ENCODE measurements at regions not wholly inside any gene's neighbourhood (a gene's known extent, or its start where the extent isn't known, plus 50 kb on each side); places are given as distances from the start of the nearest gene placed in this dataset.
"Not testable (repeated sequence)": the region's sequence is repeated elsewhere in the genome, so short reads cannot be mapped to it uniquely, and the experiment has no call there.

DNA sequence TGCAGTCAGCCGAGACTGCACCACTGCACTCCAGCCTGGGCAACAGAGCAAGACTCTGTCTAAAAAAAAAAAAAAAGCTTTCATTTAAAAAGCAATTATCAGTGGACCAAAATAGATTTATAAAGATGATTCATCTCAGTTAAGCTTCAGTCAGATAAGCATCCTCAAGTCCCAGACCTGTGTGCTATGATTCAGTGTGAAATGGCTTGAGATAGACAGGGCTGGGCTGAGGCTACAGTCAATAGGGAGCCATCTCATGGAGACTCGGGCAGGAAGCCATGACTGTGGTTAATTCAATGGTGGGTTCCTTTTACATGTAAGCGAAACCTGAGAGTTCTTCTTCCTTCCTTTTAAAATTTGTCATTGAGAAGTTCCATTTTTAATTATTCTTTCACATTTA, 276.0 kb downstream of the TFAP2A start:
- WGBS, result 75% methylated on average over 3 of the region's 3 CpGs
- H3K27ac ChIP-seq (ENCODE audit: low read depth in 1 of 2, low read length in 1 of 2), result no peak overlapping the region

DNA sequence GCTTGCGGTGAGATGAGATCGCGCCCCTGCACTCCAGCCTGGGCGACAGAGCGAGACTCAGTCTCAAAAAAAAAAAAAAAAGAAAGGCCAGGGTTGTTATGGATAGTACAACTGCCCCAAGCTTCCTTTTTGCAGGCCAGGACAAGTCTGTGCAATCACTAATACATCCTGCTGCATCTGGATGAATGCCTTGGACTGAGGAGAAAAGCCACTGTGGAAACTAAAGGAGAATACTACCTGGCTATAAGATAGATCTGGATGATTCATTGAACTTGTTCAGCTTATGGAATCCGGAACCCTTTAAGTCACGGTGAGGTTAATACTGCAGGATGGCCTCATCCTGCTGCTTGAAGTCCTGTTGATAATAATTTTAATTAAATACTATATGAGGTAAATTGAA, 278.2 kb downstream of the TFAP2A start:
- no peaks in the 10 kb centered on the region for H3K36me3 ChIP-seq (ENCODE audit: control insufficient read depth in 2 of 2, insufficient read depth in 2 of 2, low read length in 1 of 2)
- H3K4me3 ChIP-seq (ENCODE audit: low read length in 2 of 2), result no peak overlapping the region
- no peaks in the 10 kb centered on the region for H3K4me1 ChIP-seq (ENCODE audit: control insufficient read depth in 2 of 2, insufficient read depth in 2 of 2, low read length in 2 of 2)
- 91% methylated on average over 7 of the region's 7 CpGs for WGBS
- H3K27me3 ChIP-seq (ENCODE audit: control insufficient read depth in 2 of 2, insufficient read depth in 1 of 2, low read length in 1 of 2), result no peaks in the 10 kb centered on the region
- H3K27ac ChIP-seq (ENCODE audit: low read depth in 1 of 2, low read length in 1 of 2), result no peak overlapping the region
- no peaks in the 10 kb centered on the region for H3K9me3 ChIP-seq (ENCODE audit: control insufficient read depth in 2 of 2, insufficient read depth in 1 of 2, low read length in 1 of 2)
- no peak for DNase-seq (ENCODE audit: low read depth in 6 of 9, low spot score in 9 of 9)

More for the DNA sequence above, 276.0 kb downstream of the TFAP2A start:
- Histone ChIP-seq H3K4me1 (ENCODE audit: control insufficient read depth in 2 of 2, insufficient read depth in 2 of 2, low read length in 2 of 2) (no peaks in the 10 kb centered on the region), H3K9me3 (ENCODE audit: control insufficient read depth in 2 of 2, insufficient read depth in 1 of 2, low read length in 1 of 2) (no peaks in the 10 kb centered on the region), H3K27me3 (ENCODE audit: control insufficient read depth in 2 of 2, insufficient read depth in 1 of 2, low read length in 1 of 2) (no peaks in the 10 kb centered on the region), H3K36me3 (ENCODE audit: control insufficient read depth in 2 of 2, insufficient read depth in 2 of 2, low read length in 1 of 2) (no peaks in the 10 kb centered on the region), H3K4me3 (ENCODE audit: low read length in 2 of 2) (no peak overlapping the region)
- DNase-seq (ENCODE audit: low read depth in 6 of 9, low spot score in 9 of 9), result no peak

DNA sequence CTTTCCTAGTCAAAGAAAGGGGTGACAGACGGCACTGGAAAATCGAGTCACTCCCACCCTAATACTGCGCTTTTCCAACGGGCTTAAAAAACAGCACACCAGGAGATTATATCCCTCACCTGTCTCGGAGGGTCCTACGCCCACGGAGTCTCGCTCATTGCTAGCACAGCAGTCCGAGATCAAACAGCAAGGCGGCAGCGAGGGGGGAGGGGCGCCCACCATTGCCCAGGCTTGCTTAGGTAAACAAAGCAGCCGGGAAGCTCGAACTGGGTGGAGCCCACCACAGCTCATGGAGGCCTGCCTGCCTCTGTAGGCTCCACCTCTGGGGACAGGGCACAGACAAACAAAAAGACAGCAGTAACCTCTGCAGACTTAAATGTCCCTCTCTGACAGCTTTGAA, 280.7 kb downstream of the TFAP2A start:
- H3K4me3 ChIP-seq (ENCODE audit: low read length in 2 of 2); H3K9me3 ChIP-seq (ENCODE audit: control insufficient read depth in 2 of 2, insufficient read depth in 1 of 2, low read length in 1 of 2); H3K27me3 ChIP-seq (ENCODE audit: control insufficient read depth in 2 of 2, insufficient read depth in 1 of 2, low read length in 1 of 2); H3K27ac ChIP-seq (ENCODE audit: low read depth in 1 of 2, low read length in 1 of 2); H3K36me3 ChIP-seq (ENCODE audit: control insufficient read depth in 2 of 2, insufficient read depth in 2 of 2, low read length in 1 of 2); DNase-seq (ENCODE audit: low read depth in 6 of 9, low spot score in 9 of 9); H3K4me1 ChIP-seq (ENCODE audit: control insufficient read depth in 2 of 2, insufficient read depth in 2 of 2, low read length in 2 of 2): not testable (repeated sequence)
- 96% methylated on average over 14 of the region's 14 CpGs for WGBS

- H3K4me1 ChIP-seq (ENCODE audit: control insufficient read depth in 2 of 2, insufficient read depth in 2 of 2, low read length in 2 of 2), result no peaks in the 10 kb centered on the region
- DNase-seq (ENCODE audit: low read depth in 6 of 9, low spot score in 9 of 9), result no peak
- 93% methylated on average over 4 of the region's 4 CpGs for WGBS
Observed at GRCh38 chr6:10128721-10129120, 286.2 kb downstream of the TFAP2A start.

GRCh38 chr6:10122164-10122563, 292.7 kb downstream of the TFAP2A start:
- WGBS, result 88% methylated on average over 1 of the region's 1 CpG
- Histone ChIP-seq H3K27me3 (ENCODE audit: control insufficient read depth in 2 of 2, insufficient read depth in 1 of 2, low read length in 1 of 2) (no peaks in the 10 kb centered on the region), H3K4me1 (ENCODE audit: control insufficient read depth in 2 of 2, insufficient read depth in 2 of 2, low read length in 2 of 2) (no peaks in the 10 kb centered on the region), H3K27ac (ENCODE audit: low read depth in 1 of 2, low read length in 1 of 2) (no peak overlapping the region), H3K36me3 (ENCODE audit: control insufficient read depth in 2 of 2, insufficient read depth in 2 of 2, low read length in 1 of 2) (no peaks in the 10 kb centered on the region), H3K9me3 (ENCODE audit: control insufficient read depth in 2 of 2, insufficient read depth in 1 of 2, low read length in 1 of 2) (no peaks in the 10 kb centered on the region), H3K4me3 (ENCODE audit: low read length in 2 of 2) (no peak overlapping the region)
- no peak for DNase-seq (ENCODE audit: low read depth in 6 of 9, low spot score in 9 of 9)

More at GRCh38 chr6:10128721-10129120, 286.2 kb downstream of the TFAP2A start:
- Histone ChIP-seq H3K36me3 (ENCODE audit: control insufficient read depth in 2 of 2, insufficient read depth in 2 of 2, low read length in 1 of 2) (no peaks in the 10 kb centered on the region), H3K27ac (ENCODE audit: low read depth in 1 of 2, low read length in 1 of 2) (no peak overlapping the region), H3K4me3 (ENCODE audit: low read length in 2 of 2) (no peak overlapping the region), H3K9me3 (ENCODE audit: control insufficient read depth in 2 of 2, insufficient read depth in 1 of 2, low read length in 1 of 2) (no peaks in the 10 kb centered on the region), H3K27me3 (ENCODE audit: control insufficient read depth in 2 of 2, insufficient read depth in 1 of 2, low read length in 1 of 2) (no peaks in the 10 kb centered on the region)

DNA sequence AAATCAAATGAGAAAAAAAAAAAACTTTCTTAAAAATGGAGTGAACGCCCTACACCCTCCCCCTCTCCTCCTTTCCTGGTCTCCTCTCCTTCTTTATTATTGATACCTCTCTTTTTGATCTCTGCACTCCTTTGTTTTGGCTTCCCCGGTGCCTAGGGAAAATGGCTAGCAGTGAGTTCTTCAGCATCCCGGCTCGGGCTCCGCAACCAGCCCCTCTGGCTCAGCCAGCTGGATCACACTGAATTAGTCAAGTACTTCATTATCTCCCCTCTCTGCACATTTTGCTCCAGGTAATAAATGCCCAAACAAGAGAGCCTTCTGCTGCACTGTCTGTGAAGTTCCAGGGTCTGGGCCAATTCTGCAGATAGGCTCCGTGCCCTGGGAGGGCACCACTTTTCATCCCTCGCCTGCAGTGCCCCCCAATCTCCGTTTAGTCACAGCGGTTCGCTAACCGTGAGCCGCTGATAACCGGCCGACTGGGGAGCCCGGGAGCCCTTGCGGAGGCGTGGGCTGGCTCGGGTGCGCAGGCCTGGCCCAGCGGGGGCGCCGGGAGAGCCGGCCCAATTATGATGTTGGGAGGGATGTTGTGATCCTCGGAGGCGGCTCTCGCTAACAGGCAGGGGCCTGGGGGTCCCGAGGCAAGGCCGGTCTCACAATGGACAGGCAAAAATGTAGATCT, 301.9 kb downstream of the TFAP2A start:
- Histone ChIP-seq H3K27ac (ENCODE audit: low read depth in 1 of 2, low read length in 1 of 2) (no peak overlapping the region), H3K4me1 (ENCODE audit: control insufficient read depth in 2 of 2, insufficient read depth in 2 of 2, low read length in 2 of 2) (no peaks in the 10 kb centered on the region), H3K9me3 (ENCODE audit: control insufficient read depth in 2 of 2, insufficient read depth in 1 of 2, low read length in 1 of 2) (no peaks in the 10 kb centered on the region), H3K27me3 (ENCODE audit: control insufficient read depth in 2 of 2, insufficient read depth in 1 of 2, low read length in 1 of 2) (peaks cover 0 to 12% of the 10 kb centered on the region in 2 donors), H3K36me3 (ENCODE audit: control insufficient read depth in 2 of 2, insufficient read depth in 2 of 2, low read length in 1 of 2) (no peaks in the 10 kb centered on the region), H3K4me3 (ENCODE audit: low read length in 2 of 2) (no peak overlapping the region)
- DNase-seq (ENCODE audit: low read depth in 6 of 9, low spot score in 9 of 9), result no peak
- 17% methylated on average over 28 of the region's 28 CpGs for WGBS

DNA sequence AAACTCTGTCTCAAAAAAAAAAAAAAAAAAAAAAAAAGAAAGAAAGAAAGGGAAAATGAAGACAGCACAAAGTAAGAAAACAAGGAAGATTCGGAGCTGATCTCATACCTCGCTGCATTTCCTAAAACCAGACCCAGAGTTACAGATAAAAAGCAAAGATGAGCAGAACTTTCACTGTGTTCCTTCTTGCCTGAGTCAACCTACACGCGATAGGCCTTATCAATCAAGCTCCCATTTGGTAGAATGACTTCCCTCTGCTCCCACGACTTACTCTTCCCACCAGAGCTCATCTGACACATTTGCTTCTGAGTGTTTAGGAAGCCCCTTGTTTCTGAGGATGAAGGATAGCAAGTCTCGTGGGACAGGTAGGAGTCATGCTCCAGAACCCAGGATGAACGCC, 302.9 kb downstream of the TFAP2A start:
- DNase-seq (ENCODE audit: low read depth in 6 of 9, low spot score in 9 of 9), result no peak
- 72% methylated on average over 7 of the region's 7 CpGs for WGBS
- no peak overlapping the region for H3K4me3 ChIP-seq (ENCODE audit: low read length in 2 of 2)

GRCh38 chr6:10101551-10102252, 313.2 kb downstream of the TFAP2A start:
- no peaks in the 10 kb centered on the region for H3K36me3 ChIP-seq (ENCODE audit: control insufficient read depth in 2 of 2, insufficient read depth in 2 of 2, low read length in 1 of 2)
- WGBS, result 87% methylated on average over 4 of the region's 4 CpGs
- DNase-seq (ENCODE audit: low read depth in 6 of 9, low spot score in 9 of 9), result no peak
- no peaks in the 10 kb centered on the region for H3K27me3 ChIP-seq (ENCODE audit: control insufficient read depth in 2 of 2, insufficient read depth in 1 of 2, low read length in 1 of 2)
- no peaks in the 10 kb centered on the region for H3K4me1 ChIP-seq (ENCODE audit: control insufficient read depth in 2 of 2, insufficient read depth in 2 of 2, low read length in 2 of 2)
- no peak overlapping the region for H3K4me3 ChIP-seq (ENCODE audit: low read length in 2 of 2)
- no peaks in the 10 kb centered on the region for H3K9me3 ChIP-seq (ENCODE audit: control insufficient read depth in 2 of 2, insufficient read depth in 1 of 2, low read length in 1 of 2)
- no peak overlapping the region for H3K27ac ChIP-seq (ENCODE audit: low read depth in 1 of 2, low read length in 1 of 2)

More for the DNA sequence above, 302.9 kb downstream of the TFAP2A start:
- H3K36me3 ChIP-seq (ENCODE audit: control insufficient read depth in 2 of 2, insufficient read depth in 2 of 2, low read length in 1 of 2), result no peaks in the 10 kb centered on the region
- peaks cover 0 to 12% of the 10 kb centered on the region in 2 donors for H3K27me3 ChIP-seq (ENCODE audit: control insufficient read depth in 2 of 2, insufficient read depth in 1 of 2, low read length in 1 of 2)
- no peak overlapping the region for H3K27ac ChIP-seq (ENCODE audit: low read depth in 1 of 2, low read length in 1 of 2)
- H3K9me3 ChIP-seq (ENCODE audit: control insufficient read depth in 2 of 2, insufficient read depth in 1 of 2, low read length in 1 of 2), result no peaks in the 10 kb centered on the region
- no peaks in the 10 kb centered on the region for H3K4me1 ChIP-seq (ENCODE audit: control insufficient read depth in 2 of 2, insufficient read depth in 2 of 2, low read length in 2 of 2)

DNA sequence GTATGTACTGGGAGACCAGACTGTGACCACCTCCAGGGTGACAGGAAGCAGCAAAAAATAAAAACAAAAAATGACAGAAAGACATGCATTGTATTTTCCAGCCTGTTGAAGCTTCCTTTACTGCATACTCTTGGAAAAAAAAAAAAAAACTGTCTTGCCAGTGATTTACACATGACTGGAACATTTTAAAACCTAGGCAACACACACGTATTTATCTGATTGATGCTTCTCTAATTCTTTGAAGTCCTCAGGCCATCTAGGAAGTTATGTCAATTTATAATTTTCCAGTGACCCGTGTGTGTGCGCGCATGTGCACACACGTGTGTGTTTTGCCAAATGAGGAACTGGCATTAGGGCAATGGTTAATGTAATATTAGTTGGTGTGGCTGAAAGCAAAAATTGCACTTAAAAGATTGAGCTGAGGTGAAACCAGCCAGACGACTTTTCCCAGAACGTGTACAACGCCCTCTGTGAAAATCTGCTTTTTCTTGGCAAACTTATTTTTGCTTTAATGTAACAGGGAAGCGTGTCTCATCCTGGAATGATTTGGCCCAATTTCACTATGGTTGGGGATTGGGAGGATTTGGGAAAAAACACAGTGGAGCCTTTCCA, 315.2 kb downstream of the TFAP2A start:
- WGBS, result 51% methylated on average over 9 of the region's 9 CpGs
- no peak overlapping the region for H3K4me3 ChIP-seq (ENCODE audit: low read length in 2 of 2)
- H3K27ac ChIP-seq (ENCODE audit: low read depth in 1 of 2, low read length in 1 of 2), result no peak overlapping the region
- no peaks in the 10 kb centered on the region for H3K9me3 ChIP-seq (ENCODE audit: control insufficient read depth in 2 of 2, insufficient read depth in 1 of 2, low read length in 1 of 2)
- no peaks in the 10 kb centered on the region for H3K27me3 ChIP-seq (ENCODE audit: control insufficient read depth in 2 of 2, insufficient read depth in 1 of 2, low read length in 1 of 2)
- H3K36me3 ChIP-seq (ENCODE audit: control insufficient read depth in 2 of 2, insufficient read depth in 2 of 2, low read length in 1 of 2), result no peaks in the 10 kb centered on the region
- no peak for DNase-seq (ENCODE audit: low read depth in 6 of 9, low spot score in 9 of 9)
- H3K4me1 ChIP-seq (ENCODE audit: control insufficient read depth in 2 of 2, insufficient read depth in 2 of 2, low read length in 2 of 2), result no peaks in the 10 kb centered on the region

Data from thymus (tissue), 11 donors.